HepG2 (cell line): ENCODE measurements at regions not wholly inside any gene's neighbourhood (a gene's known extent, or its start where the extent isn't known, plus 50 kb on each side); places are given as distances from the start of the nearest gene placed in this dataset.

ENCODE experiments used
- CBX2 ChIP-seq, 2 experiments: fragments of 200-600 bp in 1 of 2; sonication (generic); formaldehyde crosslinking in 1 of 2; IDR thresholded peaks; 2 replicates each; pipeline versions ENCODE4 v1.7.0 to v1.8.1; 2018 to 2022; ENCODE audit warnings: low read depth in 2 of 2, low read length in 1 of 2, mild to moderate bottlenecking in 1 of 2, missing genetic modification reagents in 1 of 2
- CTCF ChIP-seq: sonication (generic); formaldehyde crosslinking; IDR thresholded peaks from 2 replicates; pipeline ENCODE4 v1.5.0; 2020; ENCODE audit warnings: mild to moderate bottlenecking, missing genetic modification reagents, moderate library complexity
- POLR2A ChIP-seq, 2 experiments: IDR thresholded peaks; 2 replicates each; pipeline ENCODE4 v1.6.1; 2011; ENCODE audit warnings: low read depth in 2 of 2, low read length in 2 of 2, mild to moderate bottlenecking in 1 of 2, moderate library complexity in 1 of 2; ENCODE audit not compliant: insufficient read depth in 1 of 2

- TF ChIP-seq POLR2A (IDR thresholded peaks at IDR 0.05; ENCODE audit: insufficient read depth in 1 of 2, low read depth in 2 of 2, low read length in 2 of 2) (no peak), CTCF (CRISPR knock-in tag) (no peak), CBX2 (IDR thresholded peaks at IDR 0.05; ENCODE audit: low read depth, low read length) (no peak), CBX2 (CRISPR knock-in tag; IDR thresholded peaks at IDR 0.05; ENCODE audit: low read depth) (no peak)
Measured at GRCh38 chr13:104641309-104641708, 1575.1 kb upstream of the SLC10A2 start.
